ENCODE measurements at regions not wholly inside any gene's neighbourhood (a gene's known extent, or its start where the extent isn't known, plus 50 kb on each side); places are given as distances from the start of the nearest gene placed in this dataset.

- TF ChIP-seq CTCF (conservative IDR thresholded peaks at IDR 0.05; ENCODE audit: low read length) (no peak), EZH2phosphoT487 (IDR thresholded peaks at IDR 0.05; ENCODE audit: borderline replicate concordance, low read depth, low read length) (no peak)
Observed at GRCh38 chrX:82732861-82733260, 775.2 kb upstream of the POU3F4 start.
